NCI-H82 treated with DMSO at 0.1 percent for 48 hours (cell line): ENCODE measurements at regions not wholly inside any gene's neighbourhood (a gene's known extent, or its start where the extent isn't known, plus 50 kb on each side); places are given as distances from the start of the nearest gene placed in this dataset.

Source experiments
- DNase-seq: peaks from one replicate; lab custom pipeline; 2025; ENCODE audit not compliant: unreplicated experiment; lab: John Stamatoyannopoulos, UW

DNA sequence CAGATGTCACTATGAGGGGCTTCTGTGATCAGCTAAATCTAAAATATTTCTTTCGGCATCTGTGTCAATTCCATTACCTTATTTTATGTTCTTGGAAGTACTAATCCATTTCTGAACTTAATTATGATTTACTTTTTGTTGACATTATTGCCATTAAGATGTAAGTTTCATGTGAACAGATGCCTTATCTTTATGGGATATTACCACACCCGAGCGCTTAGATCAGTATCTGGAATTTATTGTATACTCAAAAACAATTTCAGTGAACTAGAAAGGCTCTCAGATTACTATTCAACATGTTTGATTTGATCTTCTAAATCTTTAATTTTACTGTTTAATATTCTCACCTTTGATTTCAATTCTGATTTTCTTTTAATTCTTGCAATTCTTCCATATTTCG lies 567.7 kb upstream of the TLE4 start:
- DNase-seq, result no peak

GRCh38 chr9:79006546-79006945 lies 565.2 kb upstream of the TLE4 start:
- no peak for DNase-seq

DNA sequence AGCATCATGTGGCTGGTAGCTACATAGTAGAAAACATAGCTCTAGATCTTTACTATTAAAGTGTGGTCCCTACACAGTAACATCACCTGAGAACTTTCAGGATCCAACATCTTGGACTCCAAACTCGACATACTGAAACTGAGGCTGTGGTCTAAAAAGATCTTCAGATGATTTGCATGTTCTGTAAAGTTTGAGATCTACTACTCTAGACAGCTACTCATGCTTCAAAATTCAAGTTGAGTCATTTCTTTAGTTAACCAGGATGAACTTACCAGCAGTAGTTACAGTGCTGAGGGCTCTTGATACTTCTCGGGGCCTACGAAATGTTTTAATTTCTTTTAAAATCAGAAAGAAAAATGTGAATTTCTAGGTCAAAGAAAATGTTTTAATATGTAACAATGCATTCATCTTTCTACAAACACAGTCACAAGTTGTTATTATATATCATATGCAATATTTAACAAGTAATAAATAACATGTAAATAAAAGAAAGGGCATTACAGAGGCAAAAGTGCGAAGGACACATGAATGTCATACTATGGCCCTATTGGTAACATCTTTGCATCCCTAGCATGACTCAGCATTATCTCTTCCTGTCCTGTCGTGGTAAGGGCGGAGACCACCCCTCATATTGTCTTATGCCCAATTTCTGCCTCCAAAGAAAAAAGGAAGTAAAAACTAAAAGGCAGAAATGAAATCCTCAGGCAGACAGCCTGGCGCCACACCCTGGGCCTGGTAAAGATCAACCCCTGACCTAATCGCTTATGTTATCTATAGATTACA lies 563.9 kb upstream of the TLE4 start:
- no peak for DNase-seq

DNA sequence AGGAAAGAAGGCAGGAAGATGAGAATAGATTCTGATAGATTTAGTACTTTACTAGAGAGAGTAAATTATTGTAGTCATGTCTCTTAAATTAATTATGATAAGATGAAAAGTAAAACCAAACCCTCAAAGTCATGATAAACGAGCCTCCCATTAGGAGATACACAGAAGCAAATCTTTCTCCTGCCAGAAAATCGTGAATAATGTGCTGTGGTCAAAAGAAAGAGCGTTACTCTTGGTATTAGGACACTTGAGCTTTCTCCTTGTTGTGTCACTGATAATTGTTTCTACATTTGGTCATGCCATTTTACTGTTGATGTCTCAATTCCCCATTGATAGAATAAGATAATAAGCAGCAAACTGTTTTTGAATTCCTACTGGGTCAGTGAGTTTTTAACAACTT lies 562.8 kb upstream of the TLE4 start:
- no peak for DNase-seq

GRCh38 chr9:79011461-79011860 lies 560.3 kb upstream of the TLE4 start:
- no peak for DNase-seq

- DNase-seq, result no peak
Measured at GRCh38 chr9:79012561-79012960, 559.2 kb upstream of the TLE4 start.

DNA sequence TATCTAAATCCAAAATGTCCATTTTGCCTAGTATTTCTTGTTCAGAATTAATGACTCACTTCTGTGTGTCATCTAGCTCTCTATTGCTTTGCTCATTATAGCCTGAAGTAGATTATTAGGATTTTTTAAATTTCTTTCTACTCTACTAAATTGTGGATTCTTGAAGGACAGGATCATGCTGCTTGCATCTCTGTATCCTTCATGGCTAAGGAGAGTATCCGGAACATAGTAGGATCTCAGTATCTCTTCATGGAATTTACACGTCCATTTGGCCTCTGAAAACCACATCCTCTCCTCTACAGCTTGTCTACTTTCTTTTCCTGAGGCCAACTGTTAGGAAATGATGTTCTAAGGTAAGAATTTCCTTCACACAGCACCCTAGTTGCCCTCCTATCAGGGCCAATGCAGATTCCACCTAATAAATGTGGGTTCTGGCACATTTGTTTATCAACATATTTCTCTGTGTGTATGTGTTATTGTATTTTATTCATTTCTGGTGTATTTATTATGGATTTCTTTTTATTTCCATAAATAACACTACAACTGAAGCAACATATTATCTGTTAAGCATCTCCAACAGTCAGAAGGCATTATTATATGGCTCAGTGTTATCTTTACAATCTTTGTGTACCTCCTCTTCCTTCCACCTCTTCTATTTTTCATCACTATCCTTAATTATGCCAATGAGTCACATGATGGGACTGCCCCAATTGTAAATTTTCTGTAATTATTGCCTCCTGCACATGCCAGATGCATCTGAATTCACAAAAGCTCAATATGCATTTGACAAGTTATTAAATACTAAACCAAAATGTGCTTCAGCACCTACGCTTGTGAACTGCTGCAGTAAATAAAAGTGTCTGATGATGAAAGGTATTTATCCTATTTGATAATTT lies 557.8 kb upstream of the TLE4 start:
- no peak for DNase-seq

GRCh38 chr9:79014929-79015699 lies 556.7 kb upstream of the TLE4 start:
- no peak for DNase-seq

DNA sequence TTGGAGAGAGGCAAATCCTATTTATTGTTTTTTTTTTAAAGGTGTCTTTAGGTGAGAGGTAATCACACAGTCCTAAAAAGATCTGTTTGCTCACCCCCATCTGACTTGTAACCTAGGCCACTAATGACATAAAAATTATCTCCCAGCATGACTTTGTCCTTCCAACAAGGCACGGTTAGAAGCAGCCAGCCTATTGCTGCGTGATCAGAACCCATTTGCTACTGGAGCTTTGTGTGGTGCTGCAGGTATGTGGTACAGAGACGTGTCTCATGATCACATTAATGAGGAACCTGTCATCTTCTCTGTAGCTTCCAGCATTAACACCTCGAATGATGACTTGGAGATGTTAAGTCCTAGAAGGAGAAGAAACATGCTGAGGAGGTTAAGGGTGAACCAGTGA lies 555.8 kb upstream of the TLE4 start:
- DNase-seq, result no peak

GRCh38 chr9:79020276-79020675 lies 551.5 kb upstream of the TLE4 start:
- no peak for DNase-seq

GRCh38 chr9:79021084-79021483 lies 550.7 kb upstream of the TLE4 start:
- no peak for DNase-seq

DNA sequence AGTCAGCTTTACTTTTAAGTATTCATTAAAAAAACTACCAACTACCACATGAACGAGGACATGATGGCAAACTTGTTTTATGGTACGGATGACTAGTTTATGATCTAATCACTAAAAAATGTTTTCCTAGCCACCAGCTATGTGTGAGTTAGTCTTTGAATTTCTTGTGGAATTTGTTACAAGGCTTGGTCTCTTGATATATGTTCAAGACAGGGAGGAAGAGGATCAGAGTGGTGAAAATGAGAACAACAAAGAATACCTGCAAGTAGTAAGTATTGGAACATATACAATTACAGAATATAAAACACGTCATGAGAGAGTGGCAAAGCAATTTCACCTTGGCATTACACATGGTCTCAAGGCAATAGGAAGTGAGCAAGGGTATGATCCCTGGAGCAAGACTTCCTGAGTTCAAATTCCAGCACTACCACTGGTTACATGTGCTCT lies 548.6 kb upstream of the TLE4 start:
- no peak for DNase-seq

- DNase-seq, result no peak
Measured at GRCh38 chr9:79026316-79026715, 545.4 kb upstream of the TLE4 start.

- no peak for DNase-seq
Measured at GRCh38 chr9:79028101-79028500, 543.7 kb upstream of the TLE4 start.

GRCh38 chr9:79034583-79034982 lies 537.2 kb upstream of the TLE4 start:
- DNase-seq, result no peak

DNA sequence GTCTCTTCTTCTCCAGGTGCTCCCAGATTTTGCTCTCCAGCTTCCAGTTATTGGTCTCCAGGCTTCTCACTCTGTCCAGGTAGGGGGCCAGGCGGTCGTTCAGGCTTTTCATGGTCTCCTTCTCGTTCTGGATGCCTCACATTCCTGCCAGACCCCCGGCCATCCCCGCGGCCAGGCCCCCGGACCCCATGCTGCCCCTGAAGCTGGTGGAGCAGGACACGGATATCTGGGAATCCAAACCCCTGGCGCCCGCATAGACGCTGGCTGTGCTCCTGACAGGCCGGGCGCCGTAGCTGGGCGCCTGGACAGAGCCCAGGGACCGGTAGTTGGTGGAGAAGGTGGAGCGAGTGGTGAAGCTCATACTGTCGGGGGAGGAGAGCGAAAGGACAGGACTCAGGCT lies 534.4 kb upstream of the TLE4 start:
- DNase-seq, result no peak

- DNase-seq, result no peak
Measured at GRCh38 chr9:79040671-79041070, 531.1 kb upstream of the TLE4 start.

GRCh38 chr9:79041266-79041665 lies 530.5 kb upstream of the TLE4 start:
- DNase-seq, result no peak

GRCh38 chr9:79043916-79044315 lies 527.8 kb upstream of the TLE4 start:
- no peak for DNase-seq

GRCh38 chr9:79046401-79046800 lies 525.4 kb upstream of the TLE4 start:
- no peak for DNase-seq

DNA sequence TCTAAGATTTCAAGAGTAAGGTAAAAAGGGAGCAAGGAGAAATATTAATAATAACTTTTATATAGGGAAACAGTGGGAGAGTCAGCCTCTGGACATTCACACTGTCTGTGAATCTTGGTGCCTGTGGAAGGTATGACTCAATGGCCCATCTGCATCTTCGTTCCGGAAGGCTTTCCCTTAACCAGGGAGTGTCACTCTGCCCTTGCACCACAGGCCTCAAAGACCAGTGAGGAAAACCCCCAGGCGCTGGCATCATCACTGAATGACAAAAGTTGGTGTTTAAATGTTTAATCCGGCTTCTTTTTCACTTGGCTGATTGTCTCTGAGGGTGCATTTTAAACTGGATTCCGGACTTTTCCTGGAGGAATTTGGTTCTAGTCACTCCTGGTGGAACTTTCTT lies 522.4 kb upstream of the TLE4 start:
- no peak for DNase-seq

GRCh38 chr9:79053598-79053997 lies 518.2 kb upstream of the TLE4 start:
- no peak for DNase-seq
